ENCODE measurements at regions not wholly inside any gene's neighbourhood (a gene's known extent, or its start where the extent isn't known, plus 50 kb on each side); places are given as distances from the start of the nearest gene placed in this dataset.

DNA sequence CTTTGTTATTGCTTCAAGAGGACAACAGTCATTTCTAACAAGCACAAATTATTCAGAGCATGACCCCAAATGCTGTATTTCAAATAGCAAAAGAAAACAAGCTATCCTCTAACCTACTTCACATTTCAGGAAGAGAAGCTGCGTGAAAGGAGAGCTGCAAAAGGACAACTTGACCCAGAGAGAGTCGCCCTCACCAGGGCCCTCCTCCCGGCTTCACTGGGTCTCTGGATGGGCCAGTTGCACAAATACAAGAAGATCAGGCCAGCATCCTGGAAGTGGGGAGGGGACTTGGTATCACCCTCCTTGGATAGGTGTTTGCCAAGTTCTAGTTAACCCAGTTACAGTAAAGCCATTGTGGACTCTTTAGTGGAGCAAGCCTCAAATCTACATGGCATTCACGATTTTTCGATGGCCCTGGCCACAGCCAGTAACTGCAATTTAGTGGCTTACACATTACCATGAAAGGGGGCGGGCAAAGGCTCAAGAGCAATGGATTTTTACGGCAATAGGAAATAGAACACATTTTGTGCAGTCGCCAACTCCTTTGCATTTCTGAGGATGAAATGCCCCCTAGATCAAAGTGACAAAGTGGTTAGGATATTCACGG lies 166.9 kb upstream of the DIO2 start:
- no peaks in the 10 kb centered on the region for H3K4me1 ChIP-seq
- TF ChIP-seq, protein P1, sequence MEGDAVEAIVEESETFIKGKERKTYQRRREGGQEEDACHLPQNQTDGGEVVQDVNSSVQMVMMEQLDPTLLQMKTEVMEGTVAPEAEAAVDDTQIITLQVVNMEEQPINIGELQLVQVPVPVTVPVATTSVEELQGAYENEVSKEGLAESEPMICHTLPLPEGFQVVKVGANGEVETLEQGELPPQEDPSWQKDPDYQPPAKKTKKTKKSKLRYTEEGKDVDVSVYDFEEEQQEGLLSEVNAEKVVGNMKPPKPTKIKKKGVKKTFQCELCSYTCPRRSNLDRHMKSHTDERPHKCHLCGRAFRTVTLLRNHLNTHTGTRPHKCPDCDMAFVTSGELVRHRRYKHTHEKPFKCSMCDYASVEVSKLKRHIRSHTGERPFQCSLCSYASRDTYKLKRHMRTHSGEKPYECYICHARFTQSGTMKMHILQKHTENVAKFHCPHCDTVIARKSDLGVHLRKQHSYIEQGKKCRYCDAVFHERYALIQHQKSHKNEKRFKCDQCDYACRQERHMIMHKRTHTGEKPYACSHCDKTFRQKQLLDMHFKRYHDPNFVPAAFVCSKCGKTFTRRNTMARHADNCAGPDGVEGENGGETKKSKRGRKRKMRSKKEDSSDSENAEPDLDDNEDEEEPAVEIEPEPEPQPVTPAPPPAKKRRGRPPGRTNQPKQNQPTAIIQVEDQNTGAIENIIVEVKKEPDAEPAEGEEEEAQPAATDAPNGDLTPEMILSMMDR (IDR thresholded peaks at IDR 0.05; ENCODE audit: low read depth, low read length), result no peak
- DNase-seq, result no peak
- no peaks in the 10 kb centered on the region; the same call in 1 of the 2 replicates for H3K27me3 ChIP-seq
- H3K4me3 ChIP-seq (ENCODE audit: low read depth, low read length), result no peak overlapping the region
- H3K36me3 ChIP-seq, result no peaks in the 10 kb centered on the region
- no peaks in the 10 kb centered on the region for H3K9me3 ChIP-seq

DNA sequence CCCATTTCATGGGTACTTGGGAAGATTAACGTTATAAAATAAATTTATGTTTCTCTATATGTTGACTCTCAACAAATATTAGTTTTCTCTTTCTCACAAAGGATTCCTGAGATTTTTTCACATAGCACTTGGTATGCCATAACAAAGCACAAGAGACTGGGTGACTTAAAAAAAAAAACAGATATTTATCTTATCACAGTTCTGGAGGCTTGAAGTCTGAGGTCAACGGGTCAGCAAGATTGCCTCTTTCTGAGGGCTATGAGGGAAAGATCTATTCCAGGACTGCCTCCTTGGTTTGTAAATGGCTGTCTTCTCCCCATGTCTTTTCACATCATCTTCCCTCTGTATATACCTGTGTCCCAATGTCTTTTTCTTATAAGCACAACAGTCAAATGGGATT lies 153.5 kb upstream of the DIO2 start:
- Histone ChIP-seq H3K9me3 (no peaks in the 10 kb centered on the region; the same call in 1 of the 2 replicates), H3K36me3 (no peaks in the 10 kb centered on the region), H3K27me3 (no peaks in the 10 kb centered on the region), H3K4me3 (ENCODE audit: low read depth, low read length) (no peak overlapping the region), H3K4me1 (no peaks in the 10 kb centered on the region)
- TF ChIP-seq, protein P1 (IDR thresholded peaks at IDR 0.05; ENCODE audit: low read depth, low read length), result no peak
- no peak for DNase-seq

DNA sequence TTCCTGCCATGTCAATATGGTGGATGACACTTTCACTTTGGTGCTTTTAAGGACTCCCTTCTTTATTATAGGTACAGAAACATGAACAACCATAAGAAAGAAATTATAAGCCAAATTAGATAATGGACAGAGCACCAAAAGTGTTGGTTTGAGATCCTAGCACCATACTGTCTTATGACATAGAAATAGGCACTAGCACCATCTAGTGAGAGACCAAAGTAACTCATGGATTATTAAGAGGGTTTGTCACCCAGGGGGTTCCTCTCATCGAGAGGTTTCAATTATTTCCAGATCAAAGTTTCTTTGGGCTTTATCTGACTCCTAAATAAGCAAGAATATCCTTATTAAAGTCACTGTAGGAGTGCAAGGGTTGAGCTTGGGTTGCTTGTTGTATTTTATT lies 153.0 kb upstream of the DIO2 start:
- no peaks in the 10 kb centered on the region; the same call in 1 of the 2 replicates for H3K9me3 ChIP-seq
- H3K36me3 ChIP-seq, result no peaks in the 10 kb centered on the region
- DNase-seq, result no peak
- H3K4me3 ChIP-seq (ENCODE audit: low read depth, low read length), result no peak overlapping the region
- H3K27me3 ChIP-seq, result no peaks in the 10 kb centered on the region
- H3K4me1 ChIP-seq, result no peaks in the 10 kb centered on the region
- TF ChIP-seq, protein P1 (IDR thresholded peaks at IDR 0.05; ENCODE audit: low read depth, low read length), result peak; percentile 42

DNA sequence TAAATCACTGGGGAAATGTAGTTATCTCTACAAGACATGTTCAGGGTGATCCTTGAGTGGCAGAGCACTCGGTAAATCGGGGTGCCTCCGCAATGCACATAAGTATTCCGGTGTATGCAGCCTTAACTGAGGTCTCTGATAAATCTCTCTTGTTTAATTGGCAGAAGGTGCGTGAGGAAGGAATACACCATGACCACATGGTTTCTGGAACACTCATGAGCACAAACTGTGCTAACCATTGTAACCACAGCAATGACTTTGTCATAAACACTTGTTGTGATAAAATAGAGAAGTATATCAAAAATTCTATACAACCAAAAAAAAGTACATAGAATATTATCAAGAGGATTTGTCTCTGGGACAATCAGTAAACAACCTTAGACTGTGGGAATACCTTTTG lies 146.8 kb upstream of the DIO2 start:
- no peaks in the 10 kb centered on the region for H3K9me3 ChIP-seq
- no peaks in the 10 kb centered on the region for H3K36me3 ChIP-seq
- no peaks in the 10 kb centered on the region; the same call in 1 of the 2 replicates for H3K27me3 ChIP-seq
- no peak for DNase-seq
- H3K4me3 ChIP-seq (ENCODE audit: low read depth, low read length), result no peak overlapping the region
- no peaks in the 10 kb centered on the region for H3K4me1 ChIP-seq
- TF ChIP-seq, protein P1 (IDR thresholded peaks at IDR 0.05; ENCODE audit: low read depth, low read length), result no peak

DNA sequence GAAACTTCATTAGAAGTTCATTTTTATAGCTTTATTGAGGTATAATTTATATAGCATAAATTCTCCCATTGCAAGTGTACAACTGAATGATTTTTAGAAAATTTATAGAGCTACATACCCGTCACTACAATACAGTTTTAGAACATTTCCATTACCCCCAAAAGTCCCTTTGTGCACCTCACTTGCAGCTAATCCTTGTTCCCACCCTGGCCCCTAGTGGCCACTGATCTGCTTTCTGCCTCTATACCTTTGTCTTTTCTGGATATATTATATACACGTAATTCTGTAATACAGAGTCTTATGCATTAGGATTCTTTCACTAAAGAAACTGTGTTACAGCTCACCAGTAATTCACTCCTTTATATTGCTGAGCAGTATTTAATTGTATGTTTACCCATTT lies 145.1 kb upstream of the DIO2 start:
- H3K9me3 ChIP-seq, result no peaks in the 10 kb centered on the region
- DNase-seq, result no peak
- no peaks in the 10 kb centered on the region for H3K36me3 ChIP-seq

More for the DNA sequence above, 145.1 kb upstream of the DIO2 start:
- Histone ChIP-seq H3K4me1 (no peaks in the 10 kb centered on the region), H3K27me3 (no peaks in the 10 kb centered on the region; the same call in 1 of the 2 replicates), H3K4me3 (ENCODE audit: low read depth, low read length) (no peak overlapping the region)
- TF ChIP-seq, protein P1 (IDR thresholded peaks at IDR 0.05; ENCODE audit: low read depth, low read length), result peak; percentile 46
